K562 (cell line): ENCODE measurements at regions not wholly inside any gene's neighbourhood (a gene's known extent, or its start where the extent isn't known, plus 50 kb on each side); places are given as distances from the start of the nearest gene placed in this dataset.

ENCODE experiments used
- ATAC-seq: fragments of 200-7000 bp; cut with Tn5 transposase; 3 replicates; pipeline ENCODE4 v1.9.1; 2020; ENCODE audit warnings: moderate library complexity
- BruUV-seq: library from RNA; stranded (reverse); fragments of 400-500 nt; replicated peaks from 2 replicates; lab custom pipeline; 2021; lab: Mats Ljungman, UMichigan
- CTCF ChIA-PET: fragments of 300-600 bp; formaldehyde crosslinking; extraction: SDS; loops from one replicate; lab custom pipeline; 2021; ENCODE audit warnings: low intra/inter-chr PET ratio; lab: Yijun Ruan, JAX
- POLR2A ChIA-PET: fragments of 300-600, 350-650 bp; sonication (Branson Sonifier 250); formaldehyde crosslinking; extraction: SDS; loops from one replicate; lab custom pipeline; 2021; ENCODE audit warnings: antibody characterized with exemption, inconsistent platforms; lab: Yijun Ruan, JAX
- DNase-seq, 4 experiments: peaks; one replicate each; pipeline versions ENCODE4 v3.0.0 to v3.0.0-alpha.2; 2011 to 2018; ENCODE audit warnings: low spot score in 3 of 4, mixed read lengths in 3 of 4; ENCODE audit errors: extremely low read depth in 1 of 4
- FAIRE-seq: peaks from 2 replicates; lab custom pipeline; 2011; peaks lifted over from hg19 to GRCh38; lab: Jason Lieb, UNC
- H2AFZ ChIP-seq: 2 replicates; pipeline ENCODE4 v1.6.0; 2011; ENCODE audit warnings: low read depth, low read length, control low read depth, inconsistent platforms
- H3K27ac ChIP-seq: fragments of 200-600 bp; 3 replicates; pipeline ENCODE4 v1.8.0; 2011; ENCODE audit warnings: low read depth, mild to moderate bottlenecking, control low read depth, inconsistent platforms, low read length, moderate library complexity, mixed read lengths; ENCODE audit errors: extremely low read depth
- H3K27me3 ChIP-seq, 2 experiments: fragments of 300-600 bp in 1 of 2; 2 replicates in 1 of 2; 3 replicates in 1 of 2; pipeline versions ENCODE4 v1.6.0 to v1.8.0; 2011; ENCODE audit warnings: inconsistent platforms in 2 of 2, low read length in 2 of 2, mild to moderate bottlenecking in 1 of 2, mixed read lengths in 1 of 2, moderate library complexity in 1 of 2; ENCODE audit not compliant: control insufficient read depth in 2 of 2, insufficient read depth in 2 of 2
- H3K36me3 ChIP-seq: fragments of 300-600 bp; 3 replicates; pipeline ENCODE4 v1.8.0; 2011; ENCODE audit warnings: mild to moderate bottlenecking, low read length, inconsistent platforms; ENCODE audit not compliant: control insufficient read depth, insufficient read depth
- H3K4me1 ChIP-seq, 2 experiments: fragments of 200-600 bp in 1 of 2; replicated peaks in 1 of 2; 2 replicates in 1 of 2; 3 replicates in 1 of 2; pipeline versions ENCODE4 v1.5.1 to v1.8.0; 2011; ENCODE audit warnings: inconsistent platforms in 2 of 2, low read length in 2 of 2, mild to moderate bottlenecking in 1 of 2, mixed read lengths in 1 of 2, moderate library complexity in 1 of 2; ENCODE audit not compliant: control insufficient read depth in 2 of 2, insufficient read depth in 2 of 2
- H3K4me2 ChIP-seq: 2 replicates; pipeline ENCODE4 v1.6.1; 2011; ENCODE audit warnings: low read length, control low read depth, inconsistent platforms, mixed read lengths; ENCODE audit not compliant: insufficient read depth
- H3K4me3 ChIP-seq: fragments of 200-600 bp; sonication (generic), shearing (Covaris generic); 2 replicates; pipeline ENCODE4 v1.5.1; 2016; ENCODE audit warnings: control low read depth, inconsistent platforms
- H3K79me2 ChIP-seq: fragments of 200-600 bp; 3 replicates; pipeline ENCODE4 v1.8.0; 2011; ENCODE audit warnings: low read length, inconsistent platforms; ENCODE audit not compliant: control insufficient read depth, insufficient read depth
- H3K9ac ChIP-seq, 2 experiments: 2 replicates each; pipeline versions ENCODE4 v1.6.0 to v1.6.1; 2011; ENCODE audit warnings: low read depth in 2 of 2, low read length in 2 of 2, control low read depth in 1 of 2, inconsistent platforms in 1 of 2, mild to moderate bottlenecking in 1 of 2, mixed read lengths in 1 of 2; ENCODE audit not compliant: insufficient read depth in 1 of 2
- H3K9me1 ChIP-seq: one replicate; pipeline ENCODE4 v1.6.0; 2011; ENCODE audit warnings: inconsistent platforms, mild to moderate bottlenecking, low read length, moderate library complexity; ENCODE audit not compliant: control insufficient read depth, insufficient read depth
- H3K9me3 ChIP-seq: replicated peaks from 2 replicates; pipeline ENCODE4 v1.5.1; 2011; ENCODE audit warnings: low read depth, low read length, inconsistent platforms; ENCODE audit not compliant: control insufficient read depth, insufficient read depth
- H4K20me1 ChIP-seq: replicated peaks from 2 replicates; pipeline ENCODE4 v1.6.1; 2011; ENCODE audit warnings: low read length, inconsistent platforms, mixed read lengths; ENCODE audit not compliant: control insufficient read depth, insufficient read depth
- DPF2 ChIP-seq: fragments of 450-650 bp; IDR thresholded peaks from 2 replicates; pipeline ENCODE4 v1.6.1; 2016
- FOXA3 ChIP-seq, 2 experiments: fragments of 450-650 bp in 1 of 2; sonication (generic) in 1 of 2; formaldehyde crosslinking; IDR thresholded peaks in 1 of 2; conservative IDR thresholded peaks in 1 of 2; 2 replicates each; pipeline versions ENCODE4 v1.4.0 to v1.8.0; 2020 to 2022; ENCODE audit warnings: mild to moderate bottlenecking in 2 of 2, missing genetic modification reagents in 1 of 2
- MTF1 ChIP-seq: fragments of 250-450 bp; sonication (Bioruptor Pico); IDR thresholded peaks from 2 replicates; pipeline ENCODE4 v1.9.0; 2021; ENCODE audit warnings: moderate library complexity, mild to moderate bottlenecking, inconsistent platforms, borderline replicate concordance
- MYBL2 ChIP-seq, 2 experiments: fragments of 450-650 bp in 1 of 2; sonication (generic) in 1 of 2; formaldehyde crosslinking in 1 of 2; IDR thresholded peaks; 2 replicates each; pipeline versions ENCODE4 v1.6.1 to v1.8.1; 2017 to 2022; ENCODE audit warnings: borderline replicate concordance in 1 of 2, inconsistent platforms in 1 of 2, low read depth in 1 of 2, mild to moderate bottlenecking in 1 of 2, missing genetic modification reagents in 1 of 2, moderate library complexity in 1 of 2
- NFRKB ChIP-seq: fragments of 450-650 bp; IDR thresholded peaks from 2 replicates; pipeline ENCODE4 v1.6.1; 2016; ENCODE audit warnings: low read depth
- SREBF2 ChIP-seq: sonication (generic); formaldehyde crosslinking; IDR thresholded peaks from 2 replicates; pipeline ENCODE4 v1.4.0; 2020; ENCODE audit warnings: mild to moderate bottlenecking, missing genetic modification reagents
- SRSF3 ChIP-seq: fragments of 200-400 bp; formaldehyde crosslinking; IDR thresholded peaks from 2 replicates; pipeline ENCODE4 v1.6.1; 2016; ENCODE audit warnings: mild to moderate bottlenecking, low read length, moderate library complexity; ENCODE audit not compliant: insufficient read depth
- TAF1 ChIP-seq: IDR thresholded peaks from 2 replicates; pipeline ENCODE4 v1.6.1; 2011; ENCODE audit warnings: mild to moderate bottlenecking, low read length, moderate library complexity; ENCODE audit not compliant: insufficient read depth, control insufficient read depth, severe bottlenecking; ENCODE audit errors: extremely low read depth
- THRAP3 ChIP-seq: fragments of 450-650 bp; IDR thresholded peaks from 2 replicates; pipeline ENCODE4 v1.6.1; 2016; ENCODE audit warnings: mild to moderate bottlenecking, inconsistent platforms, borderline replicate concordance
- ZNF124 ChIP-seq: sonication (generic); formaldehyde crosslinking; IDR thresholded peaks from 2 replicates; pipeline ENCODE4 v1.8.1; 2022; ENCODE audit warnings: missing genetic modification reagents
- WGBS: fragments of 100-300 bp; shearing (Covaris generic); methylation state at CpG from one replicate; pipeline ENCODE4 v1.1.6; 2016; ENCODE audit warnings: low coverage, mixed read lengths; ENCODE audit not compliant: insufficient coverage; ENCODE audit errors: missing lambda C conversion rate; 5-methylcytosine and 5-hydroxymethylcytosine counted together
- in situ Hi-C: fragments of 300-500 bp; cut with MboI; formaldehyde crosslinking; loops from 4 replicates; pipeline ENCODE4 v1.15.0; 2018; ENCODE audit warnings: inconsistent platforms, mixed read lengths
- intact Hi-C: fragments of 100-400 bp; cut with micrococcal nuclease; formaldehyde crosslinking; loops from 2 replicates; pipeline ENCODE4 v1.14.2; 2022
- TF ChIP-seq, protein P1 (sequence below), 2 experiments: fragments of 450-650 bp in 1 of 2; sonication (generic) in 1 of 2; formaldehyde crosslinking in 1 of 2; IDR thresholded peaks; 2 replicates each; pipeline versions ENCODE4 v1.7.1 to v1.9.0; 2016 to 2022; ENCODE audit warnings: inconsistent platforms in 1 of 2, mild to moderate bottlenecking in 1 of 2, missing genetic modification reagents in 1 of 2
- TF ChIP-seq, protein P2 (sequence below): sonication (generic); formaldehyde crosslinking; IDR thresholded peaks from 2 replicates; pipeline ENCODE4 v1.8.0; 2022; ENCODE audit warnings: mild to moderate bottlenecking, missing genetic modification reagents

- CTCF ChIA-PET = no interaction called here
- Histone ChIP-seq H3K9me3 (no peaks in the 10 kb centered on the region), H3K4me2 (no peak overlapping the region), H3K9ac (no peak overlapping the region), H3K4me1 (peaks cover 0 to 19% of the 10 kb centered on the region in 2 experiments; a peak in 2 of 5 replicates), H3K9me1 (no peaks in the 10 kb centered on the region), H3K27me3 (peaks cover 24 to 46% of the 10 kb centered on the region in 2 experiments; a peak in 4 of 5 replicates), H3K4me3 (no peak overlapping the region), H3K79me2 (no peaks in the 10 kb centered on the region), H2AFZ (no peak overlapping the region), H4K20me1 (no peaks in the 10 kb centered on the region), H3K36me3 (no peaks in the 10 kb centered on the region), H3K27ac (no peak overlapping the region)
- intact Hi-C loops (no loop called here), in situ Hi-C loops (no loop called here)
- POLR2A ChIA-PET = interaction anchor here (1.4 kb wide), 1 partner anchor 12 kb away, joined by 3 read pairs; no protein-coding TSS in a partner anchor
- BruUV-seq = no TSS peak
- DNase-seq (no peak), ATAC-seq (no peak), FAIRE-seq (no peak)
- WGBS = 2% methylated on average over 3 of the region's 3 CpGs
- no peak for TF ChIP-seq SRSF3
- no peak for TF ChIP-seq NFRKB
- no peak for TF ChIP-seq FOXA3 (CRISPR knock-in tag; conservative IDR thresholded peaks at IDR 0.05 in 1 of 2, IDR thresholded peaks at IDR 0.05 in 1 of 2)
- TF ChIP-seq, protein P1, sequence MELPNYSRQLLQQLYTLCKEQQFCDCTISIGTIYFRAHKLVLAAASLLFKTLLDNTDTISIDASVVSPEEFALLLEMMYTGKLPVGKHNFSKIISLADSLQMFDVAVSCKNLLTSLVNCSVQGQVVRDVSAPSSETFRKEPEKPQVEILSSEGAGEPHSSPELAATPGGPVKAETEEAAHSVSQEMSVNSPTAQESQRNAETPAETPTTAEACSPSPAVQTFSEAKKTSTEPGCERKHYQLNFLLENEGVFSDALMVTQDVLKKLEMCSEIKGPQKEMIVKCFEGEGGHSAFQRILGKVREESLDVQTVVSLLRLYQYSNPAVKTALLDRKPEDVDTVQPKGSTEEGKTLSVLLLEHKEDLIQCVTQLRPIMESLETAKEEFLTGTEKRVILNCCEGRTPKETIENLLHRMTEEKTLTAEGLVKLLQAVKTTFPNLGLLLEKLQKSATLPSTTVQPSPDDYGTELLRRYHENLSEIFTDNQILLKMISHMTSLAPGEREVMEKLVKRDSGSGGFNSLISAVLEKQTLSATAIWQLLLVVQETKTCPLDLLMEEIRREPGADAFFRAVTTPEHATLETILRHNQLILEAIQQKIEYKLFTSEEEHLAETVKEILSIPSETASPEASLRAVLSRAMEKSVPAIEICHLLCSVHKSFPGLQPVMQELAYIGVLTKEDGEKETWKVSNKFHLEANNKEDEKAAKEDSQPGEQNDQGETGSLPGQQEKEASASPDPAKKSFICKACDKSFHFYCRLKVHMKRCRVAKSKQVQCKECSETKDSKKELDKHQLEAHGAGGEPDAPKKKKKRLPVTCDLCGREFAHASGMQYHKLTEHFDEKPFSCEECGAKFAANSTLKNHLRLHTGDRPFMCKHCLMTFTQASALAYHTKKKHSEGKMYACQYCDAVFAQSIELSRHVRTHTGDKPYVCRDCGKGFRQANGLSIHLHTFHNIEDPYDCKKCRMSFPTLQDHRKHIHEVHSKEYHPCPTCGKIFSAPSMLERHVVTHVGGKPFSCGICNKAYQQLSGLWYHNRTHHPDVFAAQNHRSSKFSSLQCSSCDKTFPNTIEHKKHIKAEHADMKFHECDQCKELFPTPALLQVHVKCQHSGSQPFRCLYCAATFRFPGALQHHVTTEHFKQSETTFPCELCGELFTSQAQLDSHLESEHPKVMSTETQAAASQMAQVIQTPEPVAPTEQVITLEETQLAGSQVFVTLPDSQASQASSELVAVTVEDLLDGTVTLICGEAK (IDR thresholded peaks at IDR 0.05) = no peak
- TF ChIP-seq, protein P1 (CRISPR knock-in tag; IDR thresholded peaks at IDR 0.05) = no peak
- no peak for TF ChIP-seq MYBL2 (IDR thresholded peaks at IDR 0.05; ENCODE audit: low read depth)
- TF ChIP-seq MYBL2 (CRISPR knock-in tag; IDR thresholded peaks at IDR 0.05; ENCODE audit: borderline replicate concordance) = no peak
- TF ChIP-seq, protein P2, sequence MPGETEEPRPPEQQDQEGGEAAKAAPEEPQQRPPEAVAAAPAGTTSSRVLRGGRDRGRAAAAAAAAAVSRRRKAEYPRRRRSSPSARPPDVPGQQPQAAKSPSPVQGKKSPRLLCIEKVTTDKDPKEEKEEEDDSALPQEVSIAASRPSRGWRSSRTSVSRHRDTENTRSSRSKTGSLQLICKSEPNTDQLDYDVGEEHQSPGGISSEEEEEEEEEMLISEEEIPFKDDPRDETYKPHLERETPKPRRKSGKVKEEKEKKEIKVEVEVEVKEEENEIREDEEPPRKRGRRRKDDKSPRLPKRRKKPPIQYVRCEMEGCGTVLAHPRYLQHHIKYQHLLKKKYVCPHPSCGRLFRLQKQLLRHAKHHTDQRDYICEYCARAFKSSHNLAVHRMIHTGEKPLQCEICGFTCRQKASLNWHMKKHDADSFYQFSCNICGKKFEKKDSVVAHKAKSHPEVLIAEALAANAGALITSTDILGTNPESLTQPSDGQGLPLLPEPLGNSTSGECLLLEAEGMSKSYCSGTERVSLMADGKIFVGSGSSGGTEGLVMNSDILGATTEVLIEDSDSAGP (CRISPR knock-in tag) = no peak
- TF ChIP-seq TAF1 = no peak
- TF ChIP-seq THRAP3 = no peak
- TF ChIP-seq DPF2 = no peak
- TF ChIP-seq SREBF2 (CRISPR knock-in tag) = no peak
- no peak for TF ChIP-seq ZNF124
- no peak for TF ChIP-seq MTF1 (CRISPR knock-in tag)
Observed at GRCh38 chr6:166251211-166251610, 57.0 kb downstream of the PRR18 start.
